ENCODE measurements at regions not wholly inside any gene's neighbourhood (a gene's known extent, or its start where the extent isn't known, plus 50 kb on each side); places are given as distances from the start of the nearest gene placed in this dataset.

- no peak for TF ChIP-seq POLR2A (IDR thresholded peaks at IDR 0.05)
- TF ChIP-seq, protein P1, sequence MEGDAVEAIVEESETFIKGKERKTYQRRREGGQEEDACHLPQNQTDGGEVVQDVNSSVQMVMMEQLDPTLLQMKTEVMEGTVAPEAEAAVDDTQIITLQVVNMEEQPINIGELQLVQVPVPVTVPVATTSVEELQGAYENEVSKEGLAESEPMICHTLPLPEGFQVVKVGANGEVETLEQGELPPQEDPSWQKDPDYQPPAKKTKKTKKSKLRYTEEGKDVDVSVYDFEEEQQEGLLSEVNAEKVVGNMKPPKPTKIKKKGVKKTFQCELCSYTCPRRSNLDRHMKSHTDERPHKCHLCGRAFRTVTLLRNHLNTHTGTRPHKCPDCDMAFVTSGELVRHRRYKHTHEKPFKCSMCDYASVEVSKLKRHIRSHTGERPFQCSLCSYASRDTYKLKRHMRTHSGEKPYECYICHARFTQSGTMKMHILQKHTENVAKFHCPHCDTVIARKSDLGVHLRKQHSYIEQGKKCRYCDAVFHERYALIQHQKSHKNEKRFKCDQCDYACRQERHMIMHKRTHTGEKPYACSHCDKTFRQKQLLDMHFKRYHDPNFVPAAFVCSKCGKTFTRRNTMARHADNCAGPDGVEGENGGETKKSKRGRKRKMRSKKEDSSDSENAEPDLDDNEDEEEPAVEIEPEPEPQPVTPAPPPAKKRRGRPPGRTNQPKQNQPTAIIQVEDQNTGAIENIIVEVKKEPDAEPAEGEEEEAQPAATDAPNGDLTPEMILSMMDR (IDR thresholded peaks at IDR 0.05), result no peak
- no peak for TF ChIP-seq POLR2AphosphoS5 (IDR thresholded peaks at IDR 0.05; ENCODE audit: insufficient read depth in 1 of 2, low read depth in 1 of 2)
Measured at GRCh38 chr3:68060910-68061309, 406.5 kb upstream of the SUCLG2 start.

All from vagina (tissue), 2 donors.